ENCODE measurements at regions not wholly inside any gene's neighbourhood (a gene's known extent, or its start where the extent isn't known, plus 50 kb on each side); places are given as distances from the start of the nearest gene placed in this dataset.
"Not testable (repeated sequence)": the region's sequence is repeated elsewhere in the genome, so short reads cannot be mapped to it uniquely, and the experiment has no call there.

DNA sequence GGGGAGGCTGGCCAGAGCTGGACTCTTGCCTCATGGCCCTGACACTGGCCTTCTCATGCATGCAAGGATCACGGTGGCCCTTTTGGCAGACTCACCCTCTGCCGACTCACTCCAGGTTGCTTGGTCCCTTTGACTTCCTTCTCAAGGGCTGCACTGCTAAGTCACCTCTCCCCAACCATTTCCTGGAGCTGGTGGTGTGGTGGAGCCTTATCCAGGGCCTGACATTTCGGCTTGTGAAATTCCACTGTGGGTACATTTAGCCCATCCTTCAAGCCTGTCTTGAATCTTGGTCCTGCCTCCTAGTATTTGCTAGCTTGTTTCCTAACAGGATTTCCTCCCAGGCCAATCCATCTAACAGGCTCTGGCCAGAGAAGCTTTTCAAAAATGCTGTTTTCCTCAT is 52.6 kb upstream of the JUN start:
- no peak for ATAC-seq

DNA sequence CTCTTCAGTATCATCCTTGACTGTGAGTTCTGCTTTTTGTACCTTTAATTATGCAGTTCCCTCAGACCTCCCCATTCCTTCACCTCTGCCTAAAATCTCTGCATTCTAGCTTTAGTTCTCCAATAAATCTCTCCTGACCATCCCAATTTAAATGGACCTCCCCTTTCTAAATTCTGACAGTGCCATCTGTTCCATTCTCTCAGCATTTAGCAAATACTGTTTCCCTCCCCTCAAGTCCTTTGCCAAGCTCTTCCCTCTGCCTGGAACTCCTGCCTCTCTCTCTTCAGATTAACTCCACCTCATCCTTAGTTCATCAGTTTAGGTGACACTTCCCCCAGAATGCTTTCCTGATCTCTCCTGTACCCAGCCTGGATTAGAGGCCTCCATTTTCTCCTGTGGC is 54.0 kb upstream of the JUN start:
- ATAC-seq, result no peak

DNA sequence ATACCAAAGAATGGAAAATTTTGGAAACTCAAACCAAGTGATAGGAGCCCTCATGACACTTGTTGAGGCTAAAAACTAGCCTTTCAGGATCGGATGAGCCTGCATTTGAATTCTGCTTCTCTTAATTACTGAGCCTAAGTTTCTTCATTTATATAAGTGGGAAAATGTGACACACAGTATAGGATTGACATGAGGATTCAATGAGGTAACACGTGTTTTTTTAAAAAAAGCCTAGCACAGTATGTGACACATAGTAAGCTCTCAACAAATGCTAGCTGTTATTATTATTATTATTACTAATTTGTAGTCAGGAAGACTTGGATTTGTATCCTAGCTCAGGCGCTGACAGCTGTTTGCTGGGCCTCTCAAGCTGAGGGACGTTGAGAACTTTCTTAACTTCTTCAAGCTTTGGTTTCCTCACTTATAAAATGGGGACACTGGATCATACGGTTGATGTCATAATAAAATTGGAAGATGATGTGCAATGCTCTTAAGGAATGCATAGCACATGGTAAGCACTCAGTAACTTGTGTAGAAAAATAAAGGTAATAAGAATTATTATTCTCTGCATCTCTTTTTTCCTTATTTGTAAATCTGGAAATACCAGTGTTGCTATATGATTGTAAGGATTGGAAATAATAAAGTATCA is 55.4 kb upstream of the JUN start:
- ATAC-seq, result no peak

DNA sequence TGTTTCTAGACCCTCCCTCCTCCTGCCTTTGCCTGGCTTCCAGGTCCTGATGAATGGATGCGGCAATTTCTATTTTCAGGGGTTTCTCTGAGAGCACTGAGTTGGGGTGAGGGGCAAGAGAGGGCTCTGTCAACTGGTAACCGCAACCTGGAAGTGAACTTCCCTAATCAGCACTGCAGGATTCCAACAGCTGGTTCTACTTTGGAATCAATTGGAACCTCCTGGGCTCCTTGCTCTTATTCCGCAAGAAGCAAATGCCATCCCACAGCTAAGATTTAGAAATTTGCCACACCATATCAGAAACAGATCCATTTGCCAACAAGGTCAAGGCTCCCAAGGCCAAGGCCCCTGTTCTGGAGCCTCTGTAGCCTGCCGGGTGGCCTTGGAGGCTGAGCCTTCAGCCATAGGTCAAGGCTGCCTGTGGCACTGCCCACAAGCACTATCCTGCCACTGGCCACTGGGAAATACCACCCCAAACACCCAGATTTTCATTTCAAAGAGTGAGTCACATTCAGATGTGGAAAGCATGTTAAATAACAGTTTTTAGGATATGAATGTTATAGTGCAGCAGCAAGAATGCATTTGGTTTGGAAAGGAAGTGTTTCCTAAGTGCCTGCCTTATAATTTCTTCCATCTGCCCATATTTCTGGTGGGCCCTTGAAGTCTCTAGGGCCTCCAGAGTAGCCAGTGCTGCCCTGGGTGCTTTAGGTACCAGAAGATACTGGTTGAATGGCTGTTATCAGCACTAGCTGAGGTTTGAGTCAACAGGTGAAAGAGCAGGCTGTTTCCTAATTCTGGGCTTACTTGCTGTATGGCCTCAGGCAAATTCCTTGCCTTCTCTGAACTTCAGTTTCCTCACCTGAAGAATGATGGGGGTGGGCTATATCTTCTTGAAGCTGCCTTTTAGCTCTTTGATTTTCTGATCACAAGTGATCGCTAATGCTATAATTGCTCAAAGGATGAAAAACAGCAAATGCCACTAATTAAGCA is 56.3 kb upstream of the JUN start:
- no peak for ATAC-seq

DNA sequence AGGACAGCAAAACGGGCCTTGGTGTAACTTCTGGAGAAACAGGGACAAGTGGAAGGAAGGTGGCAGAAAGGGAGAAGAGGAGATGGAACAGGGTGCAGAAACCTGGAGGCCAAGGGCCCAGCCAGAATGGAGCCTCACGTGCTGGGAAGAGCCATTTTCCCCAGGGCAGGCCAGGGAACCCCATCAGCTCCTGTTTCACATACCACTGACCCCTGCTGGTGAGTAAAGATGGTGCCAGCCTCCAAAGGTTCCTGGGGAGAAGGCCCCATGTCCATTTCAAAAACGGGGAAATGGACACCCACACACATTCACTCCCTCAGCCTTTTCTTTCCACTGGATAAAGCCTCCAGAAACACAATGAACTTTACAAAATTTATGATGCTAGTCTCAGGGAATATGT is 57.6 kb upstream of the JUN start:
- no peak for ATAC-seq

GRCh38 chr1:58842941-58843340 is 59.1 kb upstream of the JUN start:
- no peak for ATAC-seq

GRCh38 chr1:58844176-58844575 is 60.3 kb upstream of the JUN start:
- no peak for ATAC-seq

GRCh38 chr1:58845942-58846341 is 62.1 kb upstream of the JUN start:
- no peak for ATAC-seq

DNA sequence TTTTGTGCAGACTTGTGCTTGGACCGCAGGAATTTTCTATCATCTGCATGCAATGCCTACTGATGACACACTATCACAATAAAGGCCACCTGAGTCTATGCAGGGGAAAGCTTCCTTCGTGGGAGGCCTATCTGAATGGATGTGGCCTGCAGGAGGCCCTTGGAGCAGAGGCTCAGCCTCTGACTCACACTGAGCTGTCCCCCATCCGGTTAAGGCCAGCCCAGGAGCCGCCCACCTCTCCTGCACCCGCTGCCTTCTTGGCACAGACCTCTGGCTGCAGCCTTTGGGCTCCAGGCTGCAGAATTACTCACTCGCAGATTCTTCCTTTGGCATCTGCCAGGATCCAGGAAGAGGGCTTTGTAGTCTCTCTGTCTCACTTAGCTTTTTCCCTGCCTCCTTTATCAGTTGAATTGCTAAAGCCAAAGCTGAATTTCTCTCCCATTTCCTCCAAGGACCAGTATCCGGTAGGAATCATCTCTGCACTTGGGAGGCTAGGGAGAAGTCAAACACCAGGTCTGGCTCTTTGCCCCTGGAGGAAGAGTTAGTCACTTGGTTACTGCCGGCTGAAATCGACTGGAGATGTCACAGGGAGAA is 65.1 kb upstream of the JUN start:
- no peak for ATAC-seq

- ATAC-seq, result no peak
Measured at GRCh38 chr1:58849551-58849950, 65.7 kb upstream of the JUN start.

DNA sequence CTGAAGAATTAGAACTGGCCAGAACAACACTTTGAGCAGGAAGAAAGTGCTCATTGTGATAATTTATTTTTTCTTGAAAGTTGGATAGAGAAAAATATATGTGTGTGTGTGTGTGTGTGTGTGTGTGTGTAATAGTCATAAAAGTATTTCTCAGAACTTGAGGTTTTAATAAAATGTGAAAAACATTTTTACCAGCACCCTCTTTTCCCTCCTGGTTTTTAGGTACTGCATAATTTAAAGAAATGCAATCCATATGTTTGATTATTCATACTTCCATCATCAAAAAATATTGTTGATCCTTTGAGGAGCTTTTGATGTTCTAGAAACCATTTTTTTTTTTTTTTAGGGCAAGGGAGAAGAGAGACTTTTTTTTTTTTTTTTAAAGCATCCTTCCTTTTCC is 66.8 kb upstream of the JUN start:
- no peak for ATAC-seq

DNA sequence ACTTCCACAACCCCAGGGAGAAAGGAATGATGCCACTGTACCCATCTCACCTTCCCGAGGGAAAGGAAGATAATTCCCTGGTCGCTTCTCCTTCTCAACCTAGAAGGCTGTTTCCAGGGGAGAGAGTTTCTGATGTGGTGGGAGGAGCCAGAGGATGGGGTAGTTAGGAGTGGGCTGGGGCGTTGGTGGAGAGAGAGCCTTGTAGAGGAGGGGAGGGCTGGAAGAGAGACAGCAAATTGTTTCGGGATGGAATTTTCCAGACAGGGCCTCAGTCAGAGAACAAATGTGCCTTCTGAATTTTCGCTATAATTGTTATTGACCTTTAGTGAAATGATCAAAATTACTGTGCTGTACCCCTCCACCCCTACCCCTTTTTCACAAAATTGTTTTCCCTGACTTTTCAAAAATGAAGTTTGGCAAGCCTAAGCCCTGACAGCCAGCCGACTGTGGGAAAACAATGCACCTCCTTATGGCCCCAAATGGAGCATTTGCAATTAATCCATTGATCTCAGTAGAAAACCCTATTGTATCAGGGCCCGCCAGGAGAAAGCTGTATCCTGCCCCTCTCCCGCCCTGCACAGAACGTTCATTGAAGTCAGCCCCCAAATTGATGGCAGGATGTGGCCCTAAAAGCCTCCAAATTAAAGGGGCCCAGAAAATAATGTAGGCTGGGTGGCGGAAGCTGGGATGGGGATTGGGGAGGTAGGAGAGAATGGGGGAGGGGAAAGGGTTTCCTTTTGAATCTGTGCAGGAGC is 69.1 kb upstream of the JUN start:
- no peak for ATAC-seq

- no peak for ATAC-seq
Measured at GRCh38 chr1:58854576-58854975, 70.7 kb upstream of the JUN start.

GRCh38 chr1:58855274-58856165 is 71.7 kb upstream of the JUN start:
- ATAC-seq, result no peak

DNA sequence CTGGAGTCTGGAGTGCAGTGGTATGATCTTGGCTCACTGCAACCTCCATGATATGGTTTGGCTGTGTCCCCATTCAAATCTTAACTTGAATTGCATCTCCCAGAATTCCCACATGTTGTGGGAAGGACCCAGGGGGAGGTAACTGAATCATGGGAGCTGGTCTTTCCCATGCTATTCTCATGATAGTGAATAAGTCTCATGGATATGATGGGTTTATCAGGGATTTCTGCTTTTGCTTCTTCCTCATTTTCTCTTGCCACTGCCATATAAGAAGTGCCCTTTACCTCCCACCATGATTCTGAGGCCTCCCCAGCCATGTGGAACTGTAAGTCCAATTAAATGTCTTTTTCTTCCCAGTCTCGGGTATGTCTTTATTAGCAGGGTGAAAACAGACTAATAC is 72.4 kb upstream of the JUN start:
- ATAC-seq, result not testable (repeated sequence)

DNA sequence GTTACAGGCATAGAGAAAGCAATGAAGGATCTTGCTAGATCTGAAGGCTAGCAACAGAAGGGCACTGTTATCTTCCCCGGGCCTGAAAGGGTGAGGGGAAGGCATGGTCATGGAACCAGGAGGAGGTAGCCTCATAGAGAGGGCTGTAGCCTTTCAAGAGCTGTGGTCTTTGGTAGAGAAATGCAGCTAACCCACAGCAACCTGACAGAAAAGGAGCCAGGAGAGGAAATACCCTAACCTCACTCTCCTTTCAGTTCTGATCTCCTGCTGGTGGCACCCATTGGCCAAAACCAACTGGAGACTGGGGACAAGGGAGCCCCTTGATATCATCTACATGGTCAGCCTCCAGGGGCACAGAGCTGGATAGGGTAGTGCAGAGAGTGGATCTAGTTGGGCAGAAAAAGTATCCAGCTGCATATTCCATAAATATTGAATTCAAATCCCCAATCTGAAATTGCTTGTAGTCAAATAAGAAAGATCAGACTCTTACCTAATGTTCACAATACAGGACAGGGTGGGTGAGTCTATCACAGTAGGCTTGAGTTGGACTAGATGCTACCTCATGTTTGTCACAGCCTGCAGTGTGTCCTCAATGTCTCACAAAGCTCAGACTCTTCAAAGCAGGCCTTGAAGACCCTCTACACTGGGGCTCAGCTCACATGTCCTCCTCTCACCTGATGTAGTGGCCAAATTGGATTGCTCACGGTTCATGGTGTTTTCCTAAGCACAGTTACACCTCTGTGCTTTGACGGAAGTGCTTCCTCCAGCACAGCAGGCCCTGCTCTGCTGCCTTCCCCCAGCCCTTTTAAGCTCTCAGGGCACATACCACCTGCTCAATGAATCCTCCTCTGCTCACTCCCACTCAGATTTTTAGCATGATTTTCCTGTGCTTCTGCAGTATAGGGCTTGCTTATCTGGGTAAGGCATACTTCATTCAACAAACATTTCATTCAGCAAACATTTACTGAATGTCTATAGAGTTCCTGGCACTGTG is 74.1 kb upstream of the JUN start:
- ATAC-seq, result peak; percentile 67 to 72

DNA sequence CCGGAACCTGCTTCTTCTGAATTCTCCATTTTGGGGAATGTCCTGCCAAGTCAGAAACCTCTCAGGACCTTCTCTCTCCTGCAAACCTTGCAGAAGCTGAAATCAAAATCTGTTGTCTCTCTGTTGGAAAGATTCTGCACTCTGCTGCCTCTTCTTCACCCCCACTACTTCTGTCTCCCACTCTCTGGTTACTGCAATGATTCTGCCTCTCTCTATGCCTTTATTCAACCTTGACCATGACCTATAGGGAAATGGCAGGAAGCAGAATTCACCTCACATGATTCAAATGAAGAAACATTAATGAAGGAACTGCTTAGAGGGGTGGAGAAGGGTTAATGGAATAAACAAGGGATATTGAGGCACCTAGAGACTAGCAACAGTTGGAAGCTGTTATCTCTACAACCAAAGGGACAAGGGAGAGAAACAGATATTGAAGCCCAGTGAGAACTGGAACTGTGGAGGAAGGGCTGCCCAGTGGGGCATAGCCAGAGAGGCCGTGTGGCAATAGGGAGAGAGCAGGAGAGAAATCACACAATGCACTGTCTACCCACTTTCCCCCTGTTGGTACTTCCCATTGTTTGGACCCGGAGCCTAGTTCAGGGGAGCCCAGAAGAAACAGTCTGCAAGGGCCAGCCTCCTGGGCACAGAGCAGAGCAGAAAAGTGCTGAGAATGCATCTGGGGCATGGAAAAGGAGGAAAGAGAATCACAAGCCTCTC is 76.1 kb upstream of the JUN start:
- ATAC-seq, result no peak

DNA sequence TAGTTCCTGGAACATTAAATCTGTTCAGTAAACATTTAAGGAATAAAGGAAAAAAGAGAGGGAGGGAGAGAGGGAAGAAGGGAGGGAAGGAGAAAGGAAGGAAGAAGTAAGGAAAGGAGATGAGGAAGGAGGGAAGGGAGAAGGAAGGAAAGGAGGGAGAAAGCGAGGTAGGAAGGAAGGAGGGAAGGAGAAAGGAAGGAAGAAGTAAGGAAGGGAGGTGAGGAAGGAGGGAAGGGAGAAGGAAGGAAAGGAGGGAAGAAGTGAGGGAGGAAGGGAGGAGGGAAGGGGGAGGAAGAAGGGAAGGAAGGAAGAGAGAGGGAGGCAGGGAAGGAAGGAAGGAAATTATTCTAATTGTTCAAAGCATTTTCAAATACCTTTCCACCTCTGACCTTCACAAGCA is 77.2 kb upstream of the JUN start:
- no peak for ATAC-seq

- ATAC-seq, result no peak
Measured at GRCh38 chr1:58861506-58861905, 77.7 kb upstream of the JUN start.
